Body of pancreas (tissue), 4 donors: ENCODE measurements at regions not wholly inside any gene's neighbourhood (a gene's known extent, or its start where the extent isn't known, plus 50 kb on each side); places are given as distances from the start of the nearest gene placed in this dataset.

Experiments used
- ATAC-seq: fragments of 150-250 bp; one replicate; pipeline ENCODE4 v1.9.1; 2016
- DNase-seq, 4 donors: peaks; one replicate each; pipeline ENCODE4 v3.0.0-alpha.2; 2019
- H3K27ac ChIP-seq, 4 donors: fragments of 200-600 bp; sonication (generic); 1 replicate in 3 of 4; 2 replicates in 1 of 4; pipeline versions ENCODE4 v1.5.1 to v1.6.1; 2016 to 2019; ENCODE audit warnings: mild to moderate bottlenecking in 1 of 4, mixed read lengths in 1 of 4, moderate library complexity in 1 of 4
- H3K27me3 ChIP-seq, 2 donors: fragments of 200-600 bp; sonication (generic); one replicate each; pipeline ENCODE4 v1.6.0; 2016; ENCODE audit warnings: mild to moderate bottlenecking in 1 of 2
- H3K36me3 ChIP-seq, 2 donors: fragments of 200-600 bp; sonication (generic); replicated peaks in 1 of 2; 2 replicates each; pipeline ENCODE4 v1.5.1; 2016; ENCODE audit warnings: low read depth in 2 of 2; ENCODE audit not compliant: insufficient read depth in 1 of 2
- H3K4me1 ChIP-seq: fragments of 200-600 bp; sonication (generic); one replicate; pipeline ENCODE4 v1.6.0; 2016
- H3K4me3 ChIP-seq, 2 donors: fragments of 200-600 bp; sonication (generic); 1 replicate in 1 of 2; 2 replicates in 1 of 2; pipeline ENCODE4 v1.5.1; 2016 to 2019
- H3K9me3 ChIP-seq, 3 donors: fragments of 200-600 bp; sonication (generic); 1 replicate in 2 of 3; 2 replicates in 1 of 3; pipeline ENCODE4 v1.5.1; 2016
- CTCF ChIP-seq, 7 experiments: fragments of 450-650 bp in 4 of 7; fragments of 200-600 bp in 3 of 7; sonication (generic) in 3 of 7; IDR thresholded peaks; one replicate each; pipeline ENCODE4 v1.5.1; 2016 to 2019; ENCODE audit warnings: antibody characterized with exemption in 7 of 7
- POLR2A ChIP-seq, 3 donors: fragments of 450-650 bp; IDR thresholded peaks; one replicate each; pipeline ENCODE4 v1.6.1; 2016; ENCODE audit warnings: antibody characterized with exemption in 3 of 3, mild to moderate bottlenecking in 2 of 3
- WGBS, 2 donors: methylation state at CpG; one replicate each; pipeline ENCODE4 v1.1.5; 2017; 5-methylcytosine and 5-hydroxymethylcytosine counted together
- intact Hi-C: fragments of 100-400 bp; cut with DNase I; formaldehyde crosslinking; loops from one replicate; pipeline ENCODE4 v1.15.1; 2023

DNA sequence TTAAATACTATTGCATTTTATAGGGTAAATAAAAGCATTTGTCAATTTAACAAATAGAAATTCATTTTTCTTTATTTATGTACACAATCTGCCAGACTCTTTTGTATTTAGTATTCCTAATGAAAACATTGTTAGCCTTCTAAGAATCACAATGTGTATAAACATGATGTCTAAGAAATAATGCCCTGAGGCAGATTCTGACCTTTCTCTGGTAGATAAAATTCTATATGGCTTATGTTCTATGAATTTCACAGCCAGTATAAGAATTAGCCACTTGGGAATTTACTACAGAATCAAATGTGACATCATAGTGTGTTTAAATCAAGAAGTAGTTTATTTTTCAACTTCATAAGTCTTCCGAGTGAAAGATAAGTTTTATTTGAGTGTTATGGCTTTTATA, 457.4 kb downstream of the ZIC1 start:
- DNase-seq, result no peak
- Histone ChIP-seq H3K27ac (no peak overlapping the region), H3K36me3 (no peaks in the 10 kb centered on the region), H3K27me3 (no peaks in the 10 kb centered on the region), H3K4me1 (no peaks in the 10 kb centered on the region), H3K9me3 (no peaks in the 10 kb centered on the region), H3K4me3 (no peak overlapping the region)
- 34 to 56% methylated on average over 1 of the region's 1 CpG for WGBS, 2 donors
- intact Hi-C loops, result no loop called here
- TF ChIP-seq POLR2A (IDR thresholded peaks at IDR 0.05), result no peak
- no peak for TF ChIP-seq CTCF (IDR thresholded peaks at IDR 0.05)
- no peak for ATAC-seq

- TF ChIP-seq POLR2A (IDR thresholded peaks at IDR 0.05) (no peak), CTCF (IDR thresholded peaks at IDR 0.05) (no peak)
- intact Hi-C loops, result no loop called here
- Histone ChIP-seq H3K27ac (no peak overlapping the region), H3K4me1 (no peaks in the 10 kb centered on the region), H3K36me3 (no peaks in the 10 kb centered on the region), H3K4me3 (no peak overlapping the region), H3K27me3 (no peaks in the 10 kb centered on the region), H3K9me3 (no peaks in the 10 kb centered on the region)
- no peak for ATAC-seq
- no peak for DNase-seq
- WGBS, 2 donors, result 70 to 71% methylated on average over 4 of the region's 4 CpGs
Measured at GRCh38 chr3:147872568-147872967, 463.4 kb downstream of the ZIC1 start.

DNA sequence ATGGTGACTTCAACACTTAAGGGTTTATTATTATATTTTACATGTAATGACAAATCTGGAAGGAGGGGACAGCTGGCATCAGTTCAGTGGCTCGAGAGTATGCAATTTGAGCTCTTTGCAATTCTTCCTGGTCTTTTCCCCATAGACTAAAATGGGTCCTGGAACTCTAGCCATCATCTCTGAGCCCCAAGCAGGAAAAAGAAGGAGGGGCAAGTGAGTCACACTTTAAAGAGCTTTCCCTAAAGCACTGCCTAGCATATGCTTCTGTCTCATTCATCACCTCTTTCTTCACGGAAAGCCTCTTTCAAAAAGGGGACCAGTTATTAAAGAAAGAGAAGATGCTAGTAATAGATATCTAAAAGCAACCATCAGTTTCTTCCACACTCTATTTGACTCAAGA, 466.3 kb downstream of the ZIC1 start:
- TF ChIP-seq POLR2A (IDR thresholded peaks at IDR 0.05), result no peak
- TF ChIP-seq CTCF (IDR thresholded peaks at IDR 0.05), result no peak
- Histone ChIP-seq H3K36me3 (no peaks in the 10 kb centered on the region), H3K27ac (no peak overlapping the region), H3K4me1 (no peaks in the 10 kb centered on the region), H3K9me3 (peaks cover 0 to 6% (median 0%) of the 10 kb centered on the region in 3 donors), H3K27me3 (no peaks in the 10 kb centered on the region), H3K4me3 (no peak overlapping the region)
- WGBS, 2 donors, result 39 to 58% methylated on average over 2 of the region's 2 CpGs
- intact Hi-C loops, result no loop called here
- DNase-seq (no peak), ATAC-seq (no peak)

DNA sequence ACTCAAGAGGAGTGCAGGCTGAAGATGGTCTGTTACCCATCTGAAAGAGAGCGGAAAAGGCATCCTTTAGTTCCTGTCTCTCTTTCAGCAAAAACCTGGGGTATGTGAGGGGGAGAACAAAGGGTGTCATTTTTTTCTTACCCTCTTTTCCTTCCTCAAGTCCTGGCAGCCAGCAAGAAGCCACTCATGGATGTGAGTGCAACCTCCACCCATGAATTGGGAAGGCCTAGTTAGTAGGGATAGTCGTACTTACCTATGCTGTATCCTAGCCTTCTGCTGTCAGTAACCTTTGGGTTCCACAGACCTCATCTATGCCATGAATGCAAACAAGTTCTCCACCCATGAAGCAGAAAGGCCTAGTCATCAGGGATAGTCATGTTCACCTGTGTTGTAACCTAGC, 472.8 kb downstream of the ZIC1 start:
- Histone ChIP-seq H3K27me3 (no peaks in the 10 kb centered on the region), H3K9me3 (peaks cover 0 to 28% (median 0%) of the 10 kb centered on the region in 3 donors), H3K4me1 (no peaks in the 10 kb centered on the region), H3K36me3 (no peaks in the 10 kb centered on the region), H3K4me3 (no peak overlapping the region), H3K27ac (no peak overlapping the region)
- TF ChIP-seq POLR2A (IDR thresholded peaks at IDR 0.05) (no peak), CTCF (IDR thresholded peaks at IDR 0.05) (no peak)
- intact Hi-C loops, result no loop called here
- 50 to 59% methylated on average over 2 of the region's 2 CpGs for WGBS, 2 donors
- DNase-seq (no peak), ATAC-seq (no peak)

DNA sequence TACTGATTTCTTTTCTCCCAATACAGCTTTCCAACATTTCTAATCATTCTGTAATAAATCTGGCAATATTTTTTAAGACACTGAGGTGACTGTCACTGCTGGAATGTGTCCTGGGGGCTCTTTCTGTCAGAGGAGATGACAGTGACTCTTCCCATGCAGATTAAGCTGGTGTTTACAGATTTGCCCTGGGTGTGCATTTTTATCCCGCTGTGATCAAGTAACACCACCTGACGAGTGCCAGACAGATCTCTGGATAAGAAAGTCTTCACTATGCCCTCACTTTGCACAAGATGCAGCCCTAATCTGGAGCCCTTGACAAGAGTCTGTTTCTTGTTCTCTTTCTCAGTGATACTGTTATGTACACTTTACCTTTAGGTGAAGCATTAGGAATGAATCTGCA, 477.7 kb downstream of the ZIC1 start:
- no peak for DNase-seq
- Histone ChIP-seq H3K4me1 (peaks cover 8% of the 10 kb centered on the region), H3K36me3 (no peaks in the 10 kb centered on the region), H3K9me3 (peaks cover 0 to 8% (median 0%) of the 10 kb centered on the region in 3 donors), H3K4me3 (no peak overlapping the region), H3K27ac (no peak overlapping the region), H3K27me3 (no peaks in the 10 kb centered on the region)
- TF ChIP-seq CTCF (IDR thresholded peaks at IDR 0.05) (no peak), POLR2A (IDR thresholded peaks at IDR 0.05) (no peak)
- ATAC-seq, result no peak
- WGBS, 2 donors, result 17 to 49% methylated on average over 2 of the region's 2 CpGs
- intact Hi-C loops, result no loop called here
